PC-9 (cell line): ENCODE measurements at regions not wholly inside any gene's neighbourhood (a gene's known extent, or its start where the extent isn't known, plus 50 kb on each side); places are given as distances from the start of the nearest gene placed in this dataset.

Experiments
- BruUV-seq: library from RNA; stranded (reverse); fragments of 400-500 nt; replicated peaks from 2 replicates; lab custom pipeline; 2021; lab: Mats Ljungman, UMichigan
- CTCF ChIA-PET: fragments of 300-600 bp; sonication (Branson Sonifier 250); formaldehyde crosslinking; loops from one replicate; lab custom pipeline; 2022; ENCODE audit warnings: antibody characterized with exemption; lab: Charles Lee
- POLR2A ChIA-PET: fragments of 300-600 bp; sonication (Branson Sonifier 250); formaldehyde crosslinking; loops from one replicate; lab custom pipeline; 2022; ENCODE audit warnings: antibody characterized with exemption; ENCODE audit not compliant: unreplicated experiment; lab: Charles Lee
- DNase-seq, 2 experiments: peaks; one replicate each; pipeline versions ENCODE4 v3.0.0 to v3.0.0-alpha.2; 2015 to 2022; ENCODE audit warnings: mixed read lengths in 1 of 2
- H2AFZ ChIP-seq: fragments of 200-600 bp; sonication (generic); 2 replicates; pipeline ENCODE4 v1.8.1; 2017; ENCODE audit warnings: antibody characterized with exemption
- H3F3A ChIP-seq: fragments of 200-600 bp; sonication (generic); 2 replicates; pipeline ENCODE4 v1.8.1; 2017; ENCODE audit warnings: antibody characterized with exemption, mild to moderate bottlenecking, low read depth; ENCODE audit not compliant: insufficient read depth
- H3K27ac ChIP-seq: fragments of 200-600 bp; sonication (generic); 2 replicates; pipeline ENCODE4 v1.6.1; 2016; ENCODE audit warnings: mixed run types
- H3K27me3 ChIP-seq: fragments of 200-600 bp; sonication (generic); 2 replicates; pipeline ENCODE4 v1.6.1; 2016; ENCODE audit warnings: low read depth, mixed run types; ENCODE audit not compliant: insufficient read depth
- H3K36me3 ChIP-seq: fragments of 200-600 bp; sonication (generic); 2 replicates; pipeline ENCODE4 v1.6.1; 2016; ENCODE audit warnings: low read depth, mixed run types
- H3K4me1 ChIP-seq: fragments of 200-600 bp; sonication (generic); replicated peaks from 2 replicates; pipeline ENCODE4 v1.6.1; 2016; ENCODE audit warnings: mixed run types; ENCODE audit not compliant: insufficient read depth
- H3K4me2 ChIP-seq: fragments of 200-600 bp; sonication (generic); 2 replicates; pipeline ENCODE4 v1.6.1; 2017; ENCODE audit warnings: mixed run types
- H3K4me3 ChIP-seq: fragments of 200-600 bp; sonication (generic); 2 replicates; pipeline ENCODE4 v1.6.1; 2016; ENCODE audit warnings: mixed run types
- H3K79me2 ChIP-seq: fragments of 200-600 bp; sonication (generic); 2 replicates; pipeline ENCODE4 v1.6.1; 2017; ENCODE audit warnings: low read depth, mixed run types
- H3K9me2 ChIP-seq: fragments of 200-600 bp; sonication (generic); 2 replicates; pipeline ENCODE4 v1.8.1; 2017; ENCODE audit warnings: mild to moderate bottlenecking; ENCODE audit not compliant: insufficient read depth
- H3K9me3 ChIP-seq: fragments of 200-600 bp; sonication (generic); 2 replicates; pipeline ENCODE4 v1.8.1; 2016; ENCODE audit warnings: low read depth; ENCODE audit not compliant: insufficient read depth
- H4K20me1 ChIP-seq: fragments of 200-600 bp; sonication (generic); 2 replicates; pipeline ENCODE4 v1.8.1; 2017; ENCODE audit not compliant: insufficient read depth
- EZH2 ChIP-seq: fragments of 200-600 bp; sonication (generic); IDR thresholded peaks from 2 replicates; pipeline ENCODE4 v1.8.0; 2017; ENCODE audit warnings: antibody characterized with exemption, low read depth
- intact Hi-C: fragments of 100-400 bp; cut with micrococcal nuclease; formaldehyde crosslinking; loops from one replicate; pipeline ENCODE4 v1.10.0; 2022; ENCODE audit not compliant: unreplicated experiment
- TF ChIP-seq, protein P1 (sequence below): fragments of 200-600 bp; sonication (generic); conservative IDR thresholded peaks from 2 replicates; pipeline ENCODE4 v1.6.1; 2017; ENCODE audit warnings: mixed run types, antibody characterized with exemption, mild to moderate bottlenecking, moderate library complexity

- H2AFZ ChIP-seq, result no peak overlapping the region
- no peaks in the 10 kb centered on the region for H3K36me3 ChIP-seq
- DNase-seq, result no peak
- ChIA-PET CTCF (no interaction called here), POLR2A (no interaction called here)
- no peaks in the 10 kb centered on the region; the same call in 1 of the 2 replicates for H3K9me3 ChIP-seq
- no peaks in the 10 kb centered on the region for H3K27me3 ChIP-seq
- intact Hi-C loops, result no loop called here
- BruUV-seq, result no TSS peak
- no peaks in the 10 kb centered on the region for H3K9me2 ChIP-seq
- TF ChIP-seq, protein P1, sequence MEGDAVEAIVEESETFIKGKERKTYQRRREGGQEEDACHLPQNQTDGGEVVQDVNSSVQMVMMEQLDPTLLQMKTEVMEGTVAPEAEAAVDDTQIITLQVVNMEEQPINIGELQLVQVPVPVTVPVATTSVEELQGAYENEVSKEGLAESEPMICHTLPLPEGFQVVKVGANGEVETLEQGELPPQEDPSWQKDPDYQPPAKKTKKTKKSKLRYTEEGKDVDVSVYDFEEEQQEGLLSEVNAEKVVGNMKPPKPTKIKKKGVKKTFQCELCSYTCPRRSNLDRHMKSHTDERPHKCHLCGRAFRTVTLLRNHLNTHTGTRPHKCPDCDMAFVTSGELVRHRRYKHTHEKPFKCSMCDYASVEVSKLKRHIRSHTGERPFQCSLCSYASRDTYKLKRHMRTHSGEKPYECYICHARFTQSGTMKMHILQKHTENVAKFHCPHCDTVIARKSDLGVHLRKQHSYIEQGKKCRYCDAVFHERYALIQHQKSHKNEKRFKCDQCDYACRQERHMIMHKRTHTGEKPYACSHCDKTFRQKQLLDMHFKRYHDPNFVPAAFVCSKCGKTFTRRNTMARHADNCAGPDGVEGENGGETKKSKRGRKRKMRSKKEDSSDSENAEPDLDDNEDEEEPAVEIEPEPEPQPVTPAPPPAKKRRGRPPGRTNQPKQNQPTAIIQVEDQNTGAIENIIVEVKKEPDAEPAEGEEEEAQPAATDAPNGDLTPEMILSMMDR, result no peak
- TF ChIP-seq EZH2, result no peak
- H3K27ac ChIP-seq, result no peak overlapping the region
- H3K4me3 ChIP-seq, result no peak overlapping the region
- H3K79me2 ChIP-seq, result no peaks in the 10 kb centered on the region
- H3K4me1 ChIP-seq, result no peaks in the 10 kb centered on the region
- H3F3A ChIP-seq, result no peaks in the 10 kb centered on the region
- H4K20me1 ChIP-seq, result no peaks in the 10 kb centered on the region
- no peak overlapping the region for H3K4me2 ChIP-seq
These were observed 160.2 kb downstream of the PMAIP1 start for GRCh38 chr18:60060026-60060425.

DNA sequence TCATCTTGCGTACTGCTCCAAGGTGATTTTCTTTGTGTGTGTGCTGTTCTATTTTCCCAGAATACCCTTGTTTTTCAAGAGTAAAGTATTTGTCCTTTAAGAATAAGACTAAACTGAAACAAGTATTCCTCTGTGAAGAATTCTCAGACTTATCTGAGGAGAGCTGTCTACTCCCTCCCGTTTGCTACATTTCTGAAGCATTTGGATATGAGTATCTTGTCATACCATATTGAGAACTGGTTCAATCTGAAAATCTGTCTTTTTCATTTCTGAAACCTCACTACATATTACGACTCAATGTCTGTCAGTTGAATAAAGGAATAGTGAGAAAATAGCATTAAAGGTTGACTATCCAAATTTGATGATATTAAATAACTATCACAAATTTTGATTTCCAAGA, 159.4 kb downstream of the PMAIP1 start:
- no peaks in the 10 kb centered on the region for H3K79me2 ChIP-seq
- CTCF ChIA-PET, result no interaction called here
- H4K20me1 ChIP-seq, result no peaks in the 10 kb centered on the region
- H2AFZ ChIP-seq, result no peak overlapping the region
- peaks cover 5% of the 10 kb centered on the region for H3K4me1 ChIP-seq
- no peaks in the 10 kb centered on the region for H3K36me3 ChIP-seq
- no peak overlapping the region for H3K4me3 ChIP-seq
- DNase-seq, result no peak
- H3K27me3 ChIP-seq, result no peaks in the 10 kb centered on the region
- no peak overlapping the region for H3K27ac ChIP-seq
- peaks cover 1% of the 10 kb centered on the region; the same call in 1 of the 2 replicates for H3F3A ChIP-seq
- no peaks in the 10 kb centered on the region; the same call in 1 of the 2 replicates for H3K9me3 ChIP-seq
- POLR2A ChIA-PET, result no interaction called here
- H3K4me2 ChIP-seq, result no peak overlapping the region
- BruUV-seq, result no TSS peak
- TF ChIP-seq, protein P1, result no peak
- no peak for TF ChIP-seq EZH2
- intact Hi-C loops, result no loop called here
- no peaks in the 10 kb centered on the region for H3K9me2 ChIP-seq

- Histone ChIP-seq H3K4me2 (peak overlapping the region; percentile 61), H3K27ac (peak overlapping the region; percentile 91), H3K9me3 (peaks cover 6% of the 10 kb centered on the region; the same call in 1 of the 2 replicates), H3K9me2 (no peaks in the 10 kb centered on the region), H3K4me3 (no peak overlapping the region; the same call in 1 of the 2 replicates), H3F3A (peaks cover 4% of the 10 kb centered on the region; the same call in 1 of the 2 replicates), H3K27me3 (no peaks in the 10 kb centered on the region), H3K79me2 (no peaks in the 10 kb centered on the region), H4K20me1 (no peaks in the 10 kb centered on the region), H3K36me3 (no peaks in the 10 kb centered on the region), H3K4me1 (peaks cover 27% of the 10 kb centered on the region), H2AFZ (peak overlapping the region; percentile 39; the same call in 1 of the 2 replicates)
- ChIA-PET CTCF (no interaction called here), POLR2A (no interaction called here)
- peak; percentile 70 to 99 for DNase-seq
- intact Hi-C loops, result loop anchor here (5.0 kb wide), 2 partner anchors 152 to 217 kb away; no protein-coding TSS in a partner anchor
- TF ChIP-seq, protein P1, result no peak
- no peak for TF ChIP-seq EZH2
- BruUV-seq, result no TSS peak
These were observed 154.0 kb downstream of the PMAIP1 start for GRCh38 chr18:60053747-60054304.
